ENCODE measurements at regions not wholly inside any gene's neighbourhood (a gene's known extent, or its start where the extent isn't known, plus 50 kb on each side); places are given as distances from the start of the nearest gene placed in this dataset.
"Not testable (repeated sequence)": the region's sequence is repeated elsewhere in the genome, so short reads cannot be mapped to it uniquely, and the experiment has no call there.

DNA sequence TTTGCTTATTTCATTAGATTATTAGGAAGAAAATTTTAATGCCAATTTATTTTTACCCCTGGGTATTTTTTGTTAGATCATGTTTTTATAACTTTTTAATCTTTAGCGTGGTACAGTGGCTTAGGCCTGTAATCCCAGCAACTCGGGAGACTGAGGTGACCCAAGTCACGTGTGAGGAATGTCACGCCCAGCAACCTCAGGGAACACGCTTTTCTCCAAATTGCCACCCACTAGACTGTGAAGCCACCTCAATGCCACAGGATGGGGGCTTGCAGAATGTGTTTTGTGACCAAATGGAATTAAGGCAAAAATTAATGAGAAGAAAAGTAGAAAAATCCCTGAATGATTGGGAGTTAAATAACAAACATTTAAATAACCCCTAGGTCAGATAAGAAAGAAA is 141.8 kb downstream of the LAT start:
- no peaks in the 10 kb centered on the region for H3K9me3 ChIP-seq
- DNase-seq (ENCODE audit: low spot score in 2 of 2) = no peak
- peaks cover 0 to 5% (median 0%) of the 10 kb centered on the region in 3 donors for H3K36me3 ChIP-seq
- no peaks in the 10 kb centered on the region for H3K27me3 ChIP-seq
- TF ChIP-seq, protein P1, sequence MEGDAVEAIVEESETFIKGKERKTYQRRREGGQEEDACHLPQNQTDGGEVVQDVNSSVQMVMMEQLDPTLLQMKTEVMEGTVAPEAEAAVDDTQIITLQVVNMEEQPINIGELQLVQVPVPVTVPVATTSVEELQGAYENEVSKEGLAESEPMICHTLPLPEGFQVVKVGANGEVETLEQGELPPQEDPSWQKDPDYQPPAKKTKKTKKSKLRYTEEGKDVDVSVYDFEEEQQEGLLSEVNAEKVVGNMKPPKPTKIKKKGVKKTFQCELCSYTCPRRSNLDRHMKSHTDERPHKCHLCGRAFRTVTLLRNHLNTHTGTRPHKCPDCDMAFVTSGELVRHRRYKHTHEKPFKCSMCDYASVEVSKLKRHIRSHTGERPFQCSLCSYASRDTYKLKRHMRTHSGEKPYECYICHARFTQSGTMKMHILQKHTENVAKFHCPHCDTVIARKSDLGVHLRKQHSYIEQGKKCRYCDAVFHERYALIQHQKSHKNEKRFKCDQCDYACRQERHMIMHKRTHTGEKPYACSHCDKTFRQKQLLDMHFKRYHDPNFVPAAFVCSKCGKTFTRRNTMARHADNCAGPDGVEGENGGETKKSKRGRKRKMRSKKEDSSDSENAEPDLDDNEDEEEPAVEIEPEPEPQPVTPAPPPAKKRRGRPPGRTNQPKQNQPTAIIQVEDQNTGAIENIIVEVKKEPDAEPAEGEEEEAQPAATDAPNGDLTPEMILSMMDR (IDR thresholded peaks at IDR 0.05) = no peak
- TF ChIP-seq EP300 (IDR thresholded peaks at IDR 0.05) (no peak), POLR2A (IDR thresholded peaks at IDR 0.05) (no peak)
- no peak overlapping the region for H3K27ac ChIP-seq
- H3K4me3 ChIP-seq = no peak overlapping the region
- peaks cover 0 to 39% (median 6%) of the 10 kb centered on the region in 4 donors for H3K4me1 ChIP-seq
- 47 to 66% methylated on average over 5 of the region's 5 CpGs for WGBS, 2 donors

DNA sequence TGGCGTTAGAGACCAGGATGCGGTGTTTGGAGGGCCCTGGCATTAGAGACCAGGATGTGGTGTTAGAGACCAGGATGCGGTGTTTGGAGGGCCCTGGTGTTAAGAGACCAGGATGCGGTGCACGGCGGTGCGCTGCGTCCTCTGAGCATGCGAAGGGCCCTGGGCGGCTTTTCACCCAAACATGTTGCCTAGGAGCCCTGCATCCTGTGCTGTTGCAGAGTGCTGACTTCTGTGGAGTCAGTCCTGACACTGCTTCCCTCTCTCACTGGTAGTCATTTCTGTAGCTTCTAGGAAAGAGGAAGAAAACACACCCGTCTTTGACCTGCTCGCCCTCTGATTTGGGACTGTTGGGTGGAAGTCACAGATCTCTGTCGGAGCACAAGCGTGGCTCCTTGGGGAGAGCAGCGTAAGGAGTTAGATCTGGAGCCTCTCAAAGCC is 141.2 kb downstream of the LAT start:
- Histone ChIP-seq H3K9me3 (no peaks in the 10 kb centered on the region), H3K27me3 (no peaks in the 10 kb centered on the region), H3K4me1 (peaks cover 0 to 36% (median 6%) of the 10 kb centered on the region in 4 donors), H3K36me3 (peaks cover 0 to 5% (median 0%) of the 10 kb centered on the region in 3 donors), H3K4me3 (no peak overlapping the region), H3K27ac (no peak overlapping the region)
- DNase-seq (ENCODE audit: low spot score in 2 of 2) = no peak
- 87 to 89% methylated on average over 15 of the region's 15 CpGs for WGBS, 2 donors
- TF ChIP-seq, protein P1 (IDR thresholded peaks at IDR 0.05) = no peak
- TF ChIP-seq EP300 (IDR thresholded peaks at IDR 0.05) = no peak
- TF ChIP-seq POLR2A (IDR thresholded peaks at IDR 0.05) = no peak

DNA sequence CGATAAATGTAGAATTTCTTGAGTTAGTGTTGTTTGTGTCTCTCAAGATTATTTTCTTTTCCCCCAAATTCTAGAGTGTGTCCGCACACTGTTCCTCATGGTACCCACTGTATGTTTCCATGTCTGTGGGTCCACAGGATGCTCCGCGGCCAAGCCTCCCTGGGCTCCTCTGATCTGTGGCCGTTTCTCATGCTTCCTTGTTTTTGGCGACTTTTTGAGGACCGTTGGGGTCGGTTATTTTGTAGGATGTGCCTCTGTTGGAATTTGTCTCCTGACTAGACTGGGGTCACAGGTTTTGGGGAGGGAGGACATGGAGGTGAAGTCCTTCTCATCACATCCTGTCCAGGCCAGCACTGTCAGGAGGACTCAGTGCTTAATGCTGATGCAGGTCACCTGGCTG is 140.0 kb downstream of the LAT start:
- Histone ChIP-seq H3K4me3 (no peak overlapping the region), H3K4me1 (peaks cover 0 to 26% (median 4%) of the 10 kb centered on the region in 4 donors), H3K36me3 (peaks cover 0 to 5% (median 0%) of the 10 kb centered on the region in 3 donors), H3K27ac (no peak overlapping the region), H3K27me3 (no peaks in the 10 kb centered on the region), H3K9me3 (no peaks in the 10 kb centered on the region)
- 83 to 94% methylated on average over 8 of the region's 8 CpGs for WGBS, 2 donors
- no peak for TF ChIP-seq POLR2A (IDR thresholded peaks at IDR 0.05)
- DNase-seq (ENCODE audit: low spot score in 2 of 2) = no peak

- not testable (repeated sequence) for H3K27me3 ChIP-seq
- peaks cover 0 to 19% (median 0%) of the 10 kb centered on the region in 4 donors for H3K4me1 ChIP-seq
- 91 to 93% methylated on average over 7 of the region's 7 CpGs for WGBS, 2 donors
These were observed 139.3 kb downstream of the LAT start for GRCh38 chr16:29124162-29124561.

GRCh38 chr16:29120680-29121079 is 135.8 kb downstream of the LAT start:
- H3K4me3 ChIP-seq; DNase-seq (ENCODE audit: low spot score in 2 of 2); H3K27ac ChIP-seq; H3K27me3 ChIP-seq; H3K4me1 ChIP-seq; H3K9me3 ChIP-seq: not testable (repeated sequence)
- H3K36me3 ChIP-seq = peaks cover 0 to 14% (median 0%) of the 10 kb centered on the region in 3 donors
- WGBS, 2 donors = 75 to 78% methylated on average over 11 of the region's 11 CpGs

More at GRCh38 chr16:29124162-29124561, 139.3 kb downstream of the LAT start:
- H3K36me3 ChIP-seq; H3K4me3 ChIP-seq; DNase-seq (ENCODE audit: low spot score in 2 of 2); H3K27ac ChIP-seq; H3K9me3 ChIP-seq: not testable (repeated sequence)

- Histone ChIP-seq H3K36me3 (peaks cover 0 to 19% (median 0%) of the 10 kb centered on the region in 3 donors), H3K4me1 (peaks cover 0 to 16% (median 6%) of the 10 kb centered on the region in 4 donors)
- H3K4me3 ChIP-seq; H3K9me3 ChIP-seq; H3K27ac ChIP-seq; DNase-seq (ENCODE audit: low spot score in 2 of 2); H3K27me3 ChIP-seq: not testable (repeated sequence)
- 73 to 76% methylated on average over 15 of the region's 15 CpGs for WGBS, 2 donors
These were observed 133.6 kb downstream of the LAT start for GRCh38 chr16:29118301-29118957.

- H3K4me1 ChIP-seq = peaks cover 0 to 16% (median 6%) of the 10 kb centered on the region in 4 donors
- 83 to 85% methylated on average over 7 of the region's 7 CpGs for WGBS, 2 donors
- H3K27me3 ChIP-seq = no peaks in the 10 kb centered on the region
- no peak overlapping the region for H3K4me3 ChIP-seq
- peaks cover 0 to 22% (median 0%) of the 10 kb centered on the region in 3 donors for H3K36me3 ChIP-seq
- H3K27ac ChIP-seq = no peak overlapping the region
- no peak for DNase-seq (ENCODE audit: low spot score in 2 of 2)
- H3K9me3 ChIP-seq = no peaks in the 10 kb centered on the region
- TF ChIP-seq EP300 (IDR thresholded peaks at IDR 0.05) (no peak), POLR2A (IDR thresholded peaks at IDR 0.05) (no peak)
- TF ChIP-seq, protein P1 (IDR thresholded peaks at IDR 0.05) = no peak
These were observed 132.8 kb downstream of the LAT start for GRCh38 chr16:29117631-29118030.

All from tibial nerve (tissue), 4 donors.